GM10248 (cell line): ENCODE measurements at regions not wholly inside any gene's neighbourhood (a gene's known extent, or its start where the extent isn't known, plus 50 kb on each side); places are given as distances from the start of the nearest gene placed in this dataset.

ENCODE experiments used
- CTCF ChIA-PET: fragments of 300-600 bp; sonication (Branson Sonifier 250); formaldehyde crosslinking; extraction: SDS; loops from one replicate; lab custom pipeline; 2021; ENCODE audit warnings: antibody characterized with exemption; lab: Yijun Ruan, JAX
- POLR2A ChIA-PET: fragments of 350-650 bp; sonication (Branson Sonifier 250); formaldehyde crosslinking; extraction: SDS; loops from one replicate; lab custom pipeline; 2020; ENCODE audit warnings: antibody characterized with exemption; lab: Yijun Ruan, JAX
- DNase-seq: peaks from one replicate; pipeline ENCODE4 v3.0.0; 2012; ENCODE audit errors: extremely low spot score
- CTCF ChIP-seq: IDR thresholded peaks from 2 replicates; pipeline ENCODE4 v1.5.1; 2012; ENCODE audit warnings: mild to moderate bottlenecking, low read depth; ENCODE audit errors: extremely low read depth, missing control alignments, control extremely low read depth

DNA sequence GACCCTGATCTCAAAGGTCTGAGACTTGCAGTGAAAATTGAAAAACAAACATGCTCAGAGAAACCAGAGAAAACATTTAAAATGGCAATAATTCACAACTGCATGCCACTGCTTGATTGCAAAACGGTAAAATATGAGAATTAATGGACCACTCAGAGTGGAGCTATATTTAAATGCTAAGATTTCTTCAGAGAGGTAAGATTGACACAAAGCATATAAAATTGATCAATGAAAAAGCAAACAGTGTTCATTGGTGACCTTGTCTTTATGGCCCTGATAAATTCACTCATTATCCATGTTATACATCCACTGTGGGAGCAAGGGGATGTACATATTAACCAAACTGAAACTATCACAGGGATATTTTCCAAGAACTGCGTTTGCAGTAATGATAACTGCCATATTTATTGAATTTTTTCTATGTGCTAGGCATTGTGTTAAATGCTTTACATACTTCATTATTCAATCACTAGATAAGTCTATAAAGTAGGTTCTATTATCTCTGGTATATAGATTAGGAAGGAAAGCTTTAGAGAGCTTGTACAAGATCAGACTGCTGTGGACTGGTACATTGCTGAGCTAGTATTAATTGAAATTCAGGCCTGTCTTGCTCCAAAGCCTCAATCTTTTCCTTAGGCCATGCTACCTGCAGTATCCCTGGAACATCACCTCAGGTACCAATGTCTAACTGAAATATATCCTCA is 113.9 kb upstream of the LMO3 start:
- ChIA-PET CTCF (interaction anchor here (1.6 kb wide), 1 partner anchor 23 kb away, joined by 3 read pairs; no protein-coding TSS in a partner anchor), POLR2A (no interaction called here)
- no peak for TF ChIP-seq CTCF
- DNase-seq, result no peak

DNA sequence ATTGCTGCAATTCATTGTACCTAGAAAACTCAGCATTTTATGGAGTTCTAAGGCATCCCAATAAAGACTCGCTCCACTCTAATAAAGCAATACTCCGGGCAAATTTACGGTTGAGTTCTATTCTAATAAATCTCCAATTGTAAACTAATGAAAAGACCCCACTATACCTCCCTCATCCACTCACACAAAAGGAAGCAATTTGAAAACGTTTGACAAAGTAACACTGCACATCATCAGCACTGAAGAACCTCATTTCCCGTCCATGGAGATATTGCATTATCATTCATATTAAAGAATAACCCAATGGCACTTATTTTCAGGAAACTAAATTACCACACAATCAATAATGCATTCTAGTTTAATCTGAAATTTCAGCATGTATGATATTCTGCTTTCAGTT is 111.0 kb upstream of the LMO3 start:
- POLR2A ChIA-PET, result no interaction called here
- no peak for DNase-seq
- TF ChIP-seq CTCF, result no peak
- CTCF ChIA-PET, result interaction anchor here (1.1 kb wide), 1 partner anchor 77 kb away, joined by 3 read pairs; no protein-coding TSS in a partner anchor

GRCh38 chr12:16692099-16692498 is 86.1 kb upstream of the LMO3 start:
- no peak for DNase-seq
- ChIA-PET POLR2A (no interaction called here), CTCF (interaction anchor here (1.9 kb wide), 1 partner anchor 11 kb away, joined by 4 read pairs; no protein-coding TSS in a partner anchor)
- no peak for TF ChIP-seq CTCF

DNA sequence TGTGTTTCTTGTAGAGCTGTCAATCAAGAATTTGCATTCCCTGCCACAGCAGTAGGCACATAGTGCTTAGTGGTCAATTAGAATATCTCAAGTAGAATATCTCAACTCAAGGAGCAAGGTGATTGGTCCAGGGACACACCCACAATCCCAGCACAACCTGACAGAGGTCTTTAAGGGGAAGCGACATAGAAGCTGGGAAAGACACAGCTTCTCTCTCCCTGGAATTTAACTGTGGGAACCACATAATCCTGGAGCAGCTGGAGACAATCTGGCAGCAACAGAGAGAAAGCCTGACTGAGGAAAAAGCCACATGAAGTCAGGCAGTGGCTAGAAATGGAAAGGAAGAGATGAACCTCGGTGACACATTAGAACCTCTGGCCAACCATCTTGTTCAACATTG is 85.7 kb upstream of the LMO3 start:
- no peak for DNase-seq
- ChIA-PET POLR2A (no interaction called here), CTCF (interaction anchor here (1.9 kb wide), 1 partner anchor 11 kb away, joined by 4 read pairs; no protein-coding TSS in a partner anchor)
- TF ChIP-seq CTCF, result no peak

GRCh38 chr12:16688200-16688599 is 82.2 kb upstream of the LMO3 start:
- DNase-seq, result no peak
- CTCF ChIA-PET, result no interaction called here
- TF ChIP-seq CTCF, result no peak
- POLR2A ChIA-PET, result no interaction called here

DNA sequence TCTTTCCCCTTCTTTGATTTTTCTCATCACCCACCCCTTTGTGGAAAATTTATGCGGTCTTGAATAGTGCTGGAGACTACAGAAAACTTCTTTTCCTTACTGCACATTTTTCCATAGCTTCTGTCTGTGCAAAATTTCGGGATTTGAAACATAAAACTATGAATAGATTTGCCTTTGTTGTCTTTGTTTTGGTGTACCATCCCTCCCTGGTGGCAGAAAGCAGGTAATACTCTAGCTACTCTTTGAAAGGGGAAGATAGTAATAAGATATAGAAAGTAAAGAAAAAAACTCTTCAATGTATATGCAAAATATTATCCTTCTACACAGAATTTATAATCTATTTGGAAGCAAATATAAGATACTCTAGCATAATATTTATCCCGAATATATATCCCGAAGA is 79.1 kb upstream of the LMO3 start:
- ChIA-PET CTCF (interaction anchor here (1.0 to 2.2 kb wide), 4 partner anchors 10 to 299 kb away, joined by 4 to 7 read pairs (median 4); no protein-coding TSS in a partner anchor), POLR2A (no interaction called here)
- DNase-seq, result no peak
- TF ChIP-seq CTCF, result peak; percentile 16
